HG02678 (cell line): ENCODE measurements at regions not wholly inside any gene's neighbourhood (a gene's known extent, or its start where the extent isn't known, plus 50 kb on each side); places are given as distances from the start of the nearest gene placed in this dataset.

Experiments used
- ATAC-seq: cut with Tn5 transposase; IDR thresholded peaks from one replicate; pipeline ENCODE4 v1.9.1; 2021; ENCODE audit warnings: mild to moderate bottlenecking, moderate library complexity; ENCODE audit not compliant: unreplicated experiment

DNA sequence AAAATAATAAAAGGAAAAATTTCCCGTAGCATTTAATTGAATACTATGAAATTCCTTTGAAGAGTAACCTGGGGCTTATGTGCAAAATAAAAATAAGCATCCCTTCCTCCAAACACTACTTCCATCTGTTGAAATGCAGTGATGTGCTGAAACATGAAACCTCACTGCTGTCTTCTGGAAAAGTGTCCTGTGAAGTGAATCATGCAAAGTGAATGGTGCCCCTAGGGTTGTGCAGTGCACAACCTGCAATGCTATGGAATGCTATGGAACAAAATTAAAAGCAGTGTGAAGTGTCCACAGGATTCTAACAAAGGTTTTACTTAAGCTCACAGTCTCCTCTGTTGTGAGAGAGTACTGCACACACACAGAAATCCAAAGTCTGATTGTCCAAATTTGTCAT is 480.9 kb downstream of the ETV1 start:
- no peak for ATAC-seq

DNA sequence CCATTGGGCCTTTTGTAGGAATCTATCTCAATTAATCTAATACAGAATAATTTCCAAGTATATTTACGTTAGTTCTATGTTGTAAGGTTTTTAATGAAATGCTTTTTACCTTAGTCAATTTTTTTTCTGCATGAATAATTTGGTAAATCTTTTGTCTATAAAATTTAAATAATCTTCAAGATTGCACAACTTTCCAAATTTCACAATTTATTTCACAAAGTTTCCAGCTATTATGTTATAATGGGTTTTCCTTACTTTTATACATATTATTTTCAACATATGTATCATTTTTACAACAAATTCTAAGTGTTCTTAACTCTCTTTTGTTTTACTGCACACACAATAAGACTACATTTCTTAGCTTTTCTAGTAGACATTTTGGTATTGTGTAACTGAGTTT is 470.7 kb downstream of the ETV1 start:
- no peak for ATAC-seq

DNA sequence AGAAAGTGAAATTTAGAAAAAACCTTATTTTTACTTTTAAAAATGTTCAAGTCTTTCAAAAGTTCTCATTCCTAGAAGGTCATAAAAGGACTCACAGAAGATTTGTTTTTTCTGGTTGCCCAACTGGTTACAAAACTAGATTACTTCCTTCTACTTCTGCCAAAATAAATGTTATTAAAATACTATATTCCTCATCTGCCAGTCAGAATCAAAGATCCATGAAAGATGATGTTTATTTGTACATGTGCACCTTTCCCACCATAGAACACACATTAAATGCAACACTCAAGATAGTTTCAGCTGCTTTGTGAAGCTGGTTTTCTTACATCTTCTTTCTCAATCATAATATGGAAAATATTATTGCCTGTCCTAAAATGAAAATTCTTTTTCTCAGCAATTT is 465.4 kb downstream of the ETV1 start:
- no peak for ATAC-seq

DNA sequence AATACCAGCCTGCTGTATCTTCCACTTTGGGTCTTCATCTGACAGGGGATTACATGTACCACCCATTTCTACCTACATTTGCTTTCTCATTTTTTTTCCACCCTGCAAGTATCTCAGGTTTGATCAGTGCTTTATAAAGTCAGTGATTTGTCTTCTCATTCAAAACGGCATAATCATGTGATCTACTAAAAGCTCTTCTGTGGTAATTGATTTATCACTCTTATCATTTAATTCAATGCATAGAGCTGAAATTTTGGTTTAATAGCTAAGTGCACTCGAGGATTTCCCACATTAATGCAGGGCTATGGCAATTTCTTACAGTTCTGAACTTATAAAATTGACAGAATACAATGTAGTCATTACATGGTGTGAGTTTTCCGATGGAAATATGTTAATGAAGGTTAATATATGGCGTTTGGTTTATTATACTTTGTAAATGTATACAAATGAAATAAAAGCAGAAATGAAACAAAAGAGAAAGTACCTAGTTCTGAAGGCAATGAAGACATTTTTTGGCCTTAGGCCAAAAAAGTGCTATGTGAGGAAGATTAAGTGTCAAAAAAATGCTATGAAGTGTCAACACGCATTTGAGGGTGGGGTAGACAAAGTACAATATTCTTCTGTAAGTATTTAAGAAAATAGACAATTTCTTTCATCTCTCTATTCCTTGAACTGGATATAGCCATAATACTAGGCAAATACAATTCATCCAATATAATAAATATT is 457.3 kb downstream of the ETV1 start:
- ATAC-seq = no peak

DNA sequence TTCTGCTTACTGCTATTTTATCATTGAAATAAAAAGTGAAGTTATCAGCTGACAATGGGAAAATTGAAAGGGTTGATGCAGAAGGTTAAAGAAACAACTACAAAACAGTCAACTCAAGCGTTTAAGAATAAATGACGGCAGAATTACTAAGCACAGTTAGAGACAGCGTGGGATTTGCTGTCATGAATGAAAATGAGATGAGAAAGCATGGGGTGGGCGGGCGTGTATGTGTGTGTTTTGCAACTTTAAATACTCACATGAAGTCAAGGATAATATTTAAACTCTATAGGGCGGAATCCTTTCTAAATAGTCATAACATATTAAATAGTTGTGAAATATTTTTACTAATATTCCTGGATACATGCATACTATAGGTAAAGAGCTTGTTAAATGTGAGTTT is 450.8 kb downstream of the ETV1 start:
- no peak for ATAC-seq

DNA sequence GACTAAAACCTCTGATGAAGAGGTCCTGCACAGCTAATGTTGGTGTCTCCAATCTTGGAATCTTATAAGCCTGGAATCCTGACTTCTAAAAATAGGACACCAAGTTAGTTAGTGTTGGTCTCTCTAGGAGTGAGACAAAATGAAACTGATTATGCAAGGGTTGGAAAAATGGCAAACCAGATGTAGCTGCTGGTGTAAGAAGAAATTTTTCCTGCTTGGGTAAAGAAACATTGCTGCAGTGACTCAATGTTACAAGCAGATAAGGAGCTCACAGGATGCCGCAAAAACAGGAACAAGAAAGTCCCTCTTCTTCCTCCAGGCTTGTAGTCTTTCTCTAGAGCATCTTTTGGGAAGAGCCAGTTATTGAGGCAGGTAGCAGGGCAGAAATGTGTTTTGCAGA is 449.0 kb downstream of the ETV1 start:
- no peak for ATAC-seq

DNA sequence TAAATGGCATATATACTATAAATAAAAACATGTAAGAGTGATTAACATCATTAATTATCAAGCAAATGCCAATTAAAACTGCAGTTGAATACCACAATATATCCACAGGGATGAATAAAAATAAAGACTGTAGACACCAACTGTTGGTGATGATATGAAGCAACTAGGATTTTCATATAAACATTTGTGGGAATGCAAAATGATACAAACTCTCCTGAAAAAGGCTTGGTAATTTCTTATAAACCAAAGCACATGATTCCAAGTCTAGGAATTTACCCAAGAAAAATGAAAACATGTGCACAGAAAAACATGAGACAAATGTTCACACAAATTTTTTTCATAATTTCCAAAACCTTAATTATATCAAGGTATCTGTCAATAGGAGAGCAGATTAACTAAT is 448.1 kb downstream of the ETV1 start:
- no peak for ATAC-seq

DNA sequence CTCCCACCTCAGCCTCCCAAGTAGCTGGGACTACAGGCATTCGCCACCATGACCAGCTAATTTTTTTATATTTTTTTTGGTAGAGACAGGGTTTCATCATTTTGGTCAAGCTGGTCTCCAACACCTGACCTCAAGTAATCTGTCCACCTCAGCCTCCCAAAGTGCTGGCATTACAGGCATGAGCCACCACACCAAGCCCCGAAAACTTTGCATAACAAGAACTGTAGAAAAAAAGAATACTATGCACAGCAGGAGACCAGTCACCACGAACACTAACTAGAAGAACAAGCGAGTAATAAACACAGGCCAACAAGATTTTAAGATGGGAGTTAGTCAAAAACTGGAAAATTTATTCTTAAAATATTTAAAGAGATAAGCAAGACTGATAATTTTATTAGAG is 447.0 kb downstream of the ETV1 start:
- no peak for ATAC-seq

DNA sequence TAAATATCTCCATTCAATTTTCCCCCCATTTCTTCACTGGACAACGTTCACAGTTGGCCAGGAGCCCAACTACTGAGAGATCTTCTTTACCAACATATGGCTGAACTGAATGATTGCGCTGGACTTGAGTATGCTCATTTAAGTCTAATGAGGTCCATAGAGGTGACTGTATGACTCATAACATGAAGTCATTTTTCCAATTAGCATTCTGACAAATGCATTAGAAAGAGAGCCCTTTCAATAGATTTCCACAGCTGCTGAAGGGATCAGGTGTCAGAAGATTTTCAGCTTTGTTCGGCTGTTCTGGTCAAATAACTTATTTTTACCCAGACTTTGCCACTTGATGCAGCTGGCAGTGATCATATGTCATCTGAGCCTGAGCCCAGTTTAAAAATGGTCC is 438.0 kb downstream of the ETV1 start:
- no peak for ATAC-seq

DNA sequence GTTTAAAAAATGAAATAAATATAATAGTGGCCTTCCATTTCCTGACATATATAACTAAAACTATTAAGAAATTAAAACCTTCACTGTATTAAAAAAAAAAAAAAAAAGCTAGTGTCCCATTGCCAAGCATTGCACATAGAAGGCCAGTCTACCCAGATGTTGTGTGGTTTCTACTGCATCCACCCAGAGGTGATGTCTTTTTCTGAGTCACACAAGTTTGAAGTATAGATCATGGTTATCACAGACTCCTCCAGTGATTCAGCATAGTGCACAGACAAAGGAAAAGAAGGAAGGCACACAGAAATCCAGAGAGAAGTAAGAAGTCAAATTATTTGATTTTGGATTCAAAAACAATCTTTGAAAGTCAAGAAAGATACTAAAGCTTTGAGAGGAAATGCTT is 429.0 kb downstream of the ETV1 start:
- no peak for ATAC-seq

DNA sequence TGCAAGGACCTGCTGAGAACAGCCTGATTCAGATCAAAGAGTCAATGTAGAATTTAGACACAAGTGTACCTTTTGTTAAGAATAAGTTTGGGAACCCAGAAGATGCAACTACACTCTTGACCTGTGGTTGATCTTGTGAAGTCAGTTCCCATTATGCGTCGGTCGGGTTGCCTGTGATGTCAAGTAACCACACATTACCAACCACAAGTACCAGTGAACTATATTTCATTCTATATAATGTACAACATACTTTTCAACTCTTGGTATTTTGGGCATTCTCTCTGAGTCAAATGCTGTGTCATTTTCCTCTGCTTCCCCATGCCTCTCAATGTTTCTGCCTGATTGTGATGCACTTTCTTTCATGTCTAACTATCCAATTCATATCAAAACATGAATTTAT is 426.2 kb downstream of the ETV1 start:
- no peak for ATAC-seq

DNA sequence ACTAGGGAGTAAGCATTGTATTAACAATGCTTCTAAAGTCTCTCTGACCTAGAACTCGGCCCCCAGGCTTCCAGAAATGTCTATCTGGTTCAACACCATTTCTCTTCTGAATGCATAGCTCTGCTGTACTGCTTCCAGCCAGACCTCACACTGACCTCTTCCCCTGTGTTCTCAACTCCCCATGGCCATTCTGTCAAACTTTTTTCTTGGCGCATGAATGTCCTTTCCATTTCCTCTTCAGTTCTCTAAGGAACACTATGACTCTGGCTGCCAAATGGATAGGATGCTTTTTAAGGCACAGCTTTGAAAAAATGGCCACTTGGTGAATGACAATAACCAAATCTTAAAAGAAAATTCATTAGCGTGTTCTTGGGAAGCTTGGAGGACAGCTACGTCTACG is 425.8 kb downstream of the ETV1 start:
- ATAC-seq = no peak

DNA sequence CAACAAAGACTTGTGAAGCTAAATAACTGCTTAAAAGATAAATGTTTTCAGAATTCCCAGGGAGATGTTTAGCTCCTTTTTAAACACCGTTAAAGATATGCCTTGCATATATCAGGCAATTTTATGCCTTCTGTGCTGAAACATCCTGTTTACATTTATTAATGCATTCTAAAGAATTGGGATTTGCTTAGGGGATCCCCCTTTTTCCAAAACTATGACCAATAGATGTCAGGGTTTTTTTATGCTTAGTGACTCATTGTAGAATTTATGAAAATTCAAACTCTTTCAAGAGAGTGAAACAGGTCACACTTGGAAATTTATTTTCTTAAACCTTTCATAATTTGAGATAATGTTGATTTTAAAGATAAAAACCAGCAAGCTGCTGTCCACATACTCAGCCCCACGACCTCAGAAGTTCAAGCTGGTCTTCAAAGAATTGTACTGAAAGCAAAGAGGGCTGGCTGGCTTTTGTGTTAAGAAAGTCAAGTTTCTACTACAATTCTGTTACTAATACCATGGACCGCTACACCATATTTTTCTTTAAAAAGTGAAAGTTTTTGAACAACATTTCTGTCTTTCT is 411.8 kb downstream of the ETV1 start:
- no peak for ATAC-seq

DNA sequence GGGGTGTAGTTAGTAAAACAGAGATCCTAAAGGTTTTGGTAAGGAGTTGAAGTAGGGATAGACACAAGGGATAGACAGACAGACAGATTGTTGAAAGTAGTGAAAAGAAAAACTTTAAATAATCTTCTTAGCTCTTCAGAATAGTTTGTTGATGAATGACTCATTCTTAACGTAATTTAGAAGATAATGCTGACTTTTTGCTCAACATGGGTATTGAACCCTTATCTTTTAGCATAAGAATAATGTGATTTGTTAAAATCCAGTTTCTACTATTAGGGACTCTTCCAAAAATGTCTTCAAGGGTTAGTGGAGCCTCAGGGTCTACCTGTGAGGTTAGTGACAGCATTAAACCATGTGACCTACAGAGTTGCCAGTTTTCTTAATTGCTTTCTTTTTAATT is 411.2 kb downstream of the ETV1 start:
- no peak for ATAC-seq

DNA sequence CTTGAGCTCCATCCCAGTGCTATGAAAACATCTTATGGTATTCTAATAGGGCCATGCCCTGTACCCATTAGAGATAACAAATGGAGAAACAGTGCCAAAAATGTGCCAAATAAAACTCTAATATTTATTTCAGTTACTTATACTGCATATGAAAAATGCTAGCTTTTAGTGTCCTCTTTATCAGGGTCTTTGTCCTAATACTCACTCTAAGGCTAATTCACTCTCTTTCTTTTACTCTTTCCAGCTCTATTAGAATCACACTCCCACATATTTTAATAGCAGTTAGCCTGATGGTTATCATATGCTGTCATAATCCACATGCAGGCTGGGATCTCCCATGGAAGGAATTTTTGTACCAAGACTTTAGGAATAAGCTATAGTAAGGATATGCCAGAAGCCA is 408.4 kb downstream of the ETV1 start:
- ATAC-seq = no peak

DNA sequence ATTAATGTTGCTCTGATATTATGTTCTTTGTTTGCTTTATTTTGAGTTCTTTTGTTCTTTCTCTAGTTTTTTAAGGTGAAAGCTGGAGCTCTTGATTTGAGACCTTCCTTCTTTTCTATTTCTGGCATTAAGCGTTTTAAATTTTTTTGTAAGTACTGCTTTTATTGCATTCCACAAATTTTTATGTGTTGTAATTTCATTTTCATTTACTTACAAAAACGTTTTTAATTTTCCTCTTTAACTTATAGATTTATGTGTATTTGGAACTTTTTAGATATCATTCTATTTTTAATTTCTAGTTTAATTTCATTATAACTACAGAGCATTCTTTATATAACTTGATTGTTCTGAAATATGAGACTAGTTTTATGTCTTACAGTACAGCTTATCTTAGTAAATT is 395.6 kb downstream of the ETV1 start:
- no peak for ATAC-seq

DNA sequence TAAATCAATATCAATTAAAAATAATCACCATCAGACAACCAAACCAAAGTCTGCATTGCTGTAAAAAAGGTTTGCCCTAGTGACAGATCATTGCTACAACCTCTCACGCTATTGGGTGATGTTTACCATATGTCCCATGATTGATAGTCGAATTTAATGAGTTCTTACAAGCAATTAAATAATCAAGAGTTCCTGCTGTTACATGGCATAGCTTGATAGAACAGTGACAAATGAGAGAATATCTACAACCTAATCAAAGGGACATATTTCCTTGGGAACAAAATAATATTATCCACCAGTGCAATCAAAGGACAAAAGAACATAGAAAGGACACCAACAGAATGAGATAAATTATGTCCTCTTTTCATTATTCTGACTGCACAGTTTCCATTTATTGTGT is 387.4 kb downstream of the ETV1 start:
- no peak for ATAC-seq

DNA sequence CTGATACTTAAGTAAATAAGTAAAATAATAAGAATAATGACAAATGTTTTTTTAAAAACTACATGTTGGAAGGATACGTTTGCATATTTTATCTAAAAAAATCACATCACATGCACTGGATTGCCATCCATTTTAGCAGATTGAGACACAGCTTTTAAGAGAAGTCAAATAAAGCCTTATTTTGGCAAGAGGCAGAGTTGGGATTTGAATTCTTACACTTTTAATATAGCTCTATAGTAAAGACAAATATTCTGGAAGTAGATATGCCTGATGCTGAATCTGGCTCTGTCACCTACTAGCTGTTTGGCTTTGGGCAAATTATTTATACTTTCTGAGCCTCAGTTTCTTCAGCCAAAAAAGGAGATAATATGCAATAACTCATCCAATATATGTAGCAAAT is 386.4 kb downstream of the ETV1 start:
- no peak for ATAC-seq

DNA sequence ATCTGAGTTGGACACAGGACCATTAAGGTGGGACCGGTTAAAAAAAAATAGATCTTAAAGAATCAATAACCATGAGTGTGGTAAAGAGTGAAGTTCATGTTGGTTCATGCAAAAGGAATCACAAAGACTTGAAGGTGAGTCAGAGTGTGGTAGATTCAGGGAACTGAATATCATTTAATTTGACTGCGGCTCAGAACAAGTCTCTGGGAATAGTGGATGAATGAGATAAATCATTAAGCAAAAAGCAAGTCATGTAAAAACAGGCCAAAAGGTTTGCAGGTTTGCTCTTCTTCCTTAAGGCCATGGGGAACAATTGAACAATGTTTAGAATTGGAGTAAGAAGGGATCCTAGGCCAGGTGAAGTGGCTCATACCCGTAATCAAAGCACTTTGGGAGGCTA is 385.8 kb downstream of the ETV1 start:
- no peak for ATAC-seq

DNA sequence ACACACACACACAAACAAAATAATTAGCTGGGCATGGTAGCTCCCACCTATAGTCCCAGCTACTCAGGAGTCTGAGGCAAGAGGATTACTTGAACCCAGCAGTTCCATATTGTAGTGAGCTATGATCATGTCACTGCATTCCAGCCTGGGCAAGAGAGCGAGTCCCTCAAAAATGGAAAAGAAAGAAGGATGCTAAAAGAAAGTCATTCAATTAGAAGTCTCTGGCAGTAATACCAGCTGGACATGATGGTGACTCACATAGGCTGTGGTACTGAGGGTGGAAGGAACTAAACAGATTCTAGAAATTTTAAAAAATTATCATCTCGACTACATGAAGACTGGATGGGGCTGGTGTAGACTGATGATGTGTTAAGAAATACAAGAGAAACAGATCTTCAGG is 385.3 kb downstream of the ETV1 start:
- ATAC-seq = no peak

DNA sequence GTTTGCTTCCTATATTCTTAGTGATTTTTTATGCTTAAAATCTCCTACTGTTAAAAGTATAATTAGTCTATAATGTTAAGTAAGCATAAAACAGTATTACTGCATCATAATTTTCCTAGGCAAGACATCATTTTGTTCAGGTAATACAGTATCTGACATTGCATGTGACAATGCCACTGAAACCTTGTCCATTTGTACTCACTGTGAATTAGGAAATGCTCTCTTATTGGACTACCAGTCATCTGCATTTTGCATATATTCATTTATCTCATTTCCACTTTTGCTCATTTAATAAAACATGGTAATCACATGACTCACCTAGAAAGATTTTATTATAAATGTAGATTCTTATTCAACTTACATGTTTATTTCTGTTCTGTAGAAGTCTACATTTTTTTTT is 379.1 kb downstream of the ETV1 start:
- ATAC-seq = no peak

DNA sequence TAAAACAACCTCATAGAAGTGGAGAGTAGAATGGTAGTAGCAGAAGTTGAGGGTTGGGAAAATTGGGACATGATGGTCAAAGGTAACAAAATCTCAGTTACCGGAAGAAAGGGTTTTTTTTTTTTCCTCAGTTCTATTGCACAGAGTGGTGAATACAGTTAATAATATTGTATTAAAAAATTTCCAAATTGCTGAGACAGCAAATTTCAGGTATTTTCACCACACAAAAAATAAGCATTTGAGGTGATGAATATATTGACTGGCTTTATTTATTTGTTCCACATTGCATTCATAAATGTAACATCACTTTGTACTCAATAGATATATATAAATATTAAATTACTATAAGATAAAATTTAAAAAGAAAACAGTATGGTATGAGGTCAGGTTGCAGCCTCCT is 373.8 kb downstream of the ETV1 start:
- ATAC-seq = no peak

DNA sequence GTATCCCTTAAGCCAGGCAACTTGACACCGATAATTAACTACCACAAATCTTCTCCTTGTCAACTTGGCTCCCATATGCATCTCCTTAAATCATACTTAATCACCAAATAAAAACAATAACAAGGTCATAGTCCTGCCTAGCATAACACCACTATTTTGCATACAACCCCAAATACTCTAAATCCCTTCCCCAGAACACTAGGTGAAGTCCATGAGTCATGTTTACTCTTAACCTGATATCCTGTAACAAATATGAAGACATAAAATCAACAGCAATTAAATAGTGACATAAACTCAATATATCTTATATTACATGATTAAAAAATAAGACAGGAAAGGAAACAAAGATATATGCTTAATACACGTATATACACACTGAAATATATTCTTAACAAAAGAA is 362.0 kb downstream of the ETV1 start:
- ATAC-seq = no peak
